ENCODE measurements at regions not wholly inside any gene's neighbourhood (a gene's known extent, or its start where the extent isn't known, plus 50 kb on each side); places are given as distances from the start of the nearest gene placed in this dataset.

DNA sequence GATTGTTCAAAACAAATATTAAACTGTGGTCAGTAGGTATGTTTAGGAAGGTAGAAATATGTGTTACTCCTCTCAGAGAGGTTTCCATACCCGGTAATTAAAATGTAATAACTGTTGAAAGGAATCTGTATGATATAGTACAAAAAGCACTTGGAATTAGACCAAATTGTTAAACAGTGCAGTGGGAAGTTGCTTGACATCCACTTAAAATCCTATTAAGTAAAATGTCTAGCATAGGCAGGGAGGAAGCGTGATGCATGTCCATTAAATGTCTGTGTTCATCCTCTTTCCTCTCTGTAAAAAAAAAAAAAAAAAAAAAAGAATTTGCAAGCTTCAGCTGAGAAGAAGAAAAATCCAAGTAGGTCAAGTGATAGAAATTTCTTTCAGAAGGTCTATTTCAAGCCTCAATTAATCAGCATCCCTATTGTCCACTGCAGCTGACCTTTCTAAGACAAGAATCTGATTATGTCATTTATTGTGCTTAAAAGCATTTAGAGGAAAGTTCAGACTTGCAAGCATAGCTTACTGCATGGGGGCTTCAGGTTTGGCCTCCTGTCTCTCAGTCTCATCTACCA lies 265.6 kb upstream of the RGS6 start:
- H3K9me3 ChIP-seq (ENCODE audit: control insufficient read depth, low read length): no peaks in the 10 kb centered on the region
- H3K4me1 ChIP-seq (ENCODE audit: control insufficient read depth, insufficient read depth, low read length, poor library complexity, severe bottlenecking): peaks cover 21% of the 10 kb centered on the region
- no peak overlapping the region for H3K4me3 ChIP-seq (ENCODE audit: extremely low read depth, insufficient read depth, low read length, poor library complexity, severe bottlenecking)
- H3K27ac ChIP-seq (ENCODE audit: low read depth, low read length, severe bottlenecking): no peak overlapping the region
- no CpG with 5 or more reads among the region's 2 CpGs for WGBS, 2 experiments (ENCODE audit: insufficient coverage in 2 of 2)
- peaks cover 8% of the 10 kb centered on the region for H3K36me3 ChIP-seq (ENCODE audit: control insufficient read depth, insufficient read depth, low read length)

- H3K4me1 ChIP-seq (ENCODE audit: control insufficient read depth, insufficient read depth, low read length, poor library complexity, severe bottlenecking): peaks cover 21% of the 10 kb centered on the region
- no peak overlapping the region for H3K27ac ChIP-seq (ENCODE audit: low read depth, low read length, severe bottlenecking)
- H3K36me3 ChIP-seq (ENCODE audit: control insufficient read depth, insufficient read depth, low read length): peaks cover 20% of the 10 kb centered on the region
- H3K4me3 ChIP-seq (ENCODE audit: extremely low read depth, insufficient read depth, low read length, poor library complexity, severe bottlenecking): no peak overlapping the region
- WGBS, 2 experiments (ENCODE audit: insufficient coverage in 2 of 2): 80% methylated on average over 1 of the region's 5 CpGs; no CpG with 5 or more reads in 1 of the 2 experiments
- no peaks in the 10 kb centered on the region for H3K9me3 ChIP-seq (ENCODE audit: control insufficient read depth, low read length)
Observed at GRCh38 chr14:71668186-71668912, 263.9 kb upstream of the RGS6 start.

GRCh38 chr14:71672596-71672995 lies 259.6 kb upstream of the RGS6 start:
- 94 to 98% methylated on average over 3 to 5 of the region's 5 CpGs for WGBS, 2 experiments (ENCODE audit: insufficient coverage in 2 of 2)
- H3K4me3 ChIP-seq (ENCODE audit: extremely low read depth, insufficient read depth, low read length, poor library complexity, severe bottlenecking): no peak overlapping the region
- H3K9me3 ChIP-seq (ENCODE audit: control insufficient read depth, low read length): no peaks in the 10 kb centered on the region
- H3K27ac ChIP-seq (ENCODE audit: low read depth, low read length, severe bottlenecking): no peak overlapping the region
- H3K36me3 ChIP-seq (ENCODE audit: control insufficient read depth, insufficient read depth, low read length): peaks cover 24% of the 10 kb centered on the region
- peaks cover 7% of the 10 kb centered on the region for H3K4me1 ChIP-seq (ENCODE audit: control insufficient read depth, insufficient read depth, low read length, poor library complexity, severe bottlenecking)

GRCh38 chr14:71675126-71675899 lies 256.9 kb upstream of the RGS6 start:
- no peaks in the 10 kb centered on the region for H3K9me3 ChIP-seq (ENCODE audit: control insufficient read depth, low read length)
- H3K4me3 ChIP-seq (ENCODE audit: extremely low read depth, insufficient read depth, low read length, poor library complexity, severe bottlenecking): no peak overlapping the region
- peaks cover 24% of the 10 kb centered on the region for H3K36me3 ChIP-seq (ENCODE audit: control insufficient read depth, insufficient read depth, low read length)
- no peaks in the 10 kb centered on the region for H3K4me1 ChIP-seq (ENCODE audit: control insufficient read depth, insufficient read depth, low read length, poor library complexity, severe bottlenecking)
- no peak overlapping the region for H3K27ac ChIP-seq (ENCODE audit: low read depth, low read length, severe bottlenecking)
- WGBS, 2 experiments (ENCODE audit: insufficient coverage in 2 of 2): 67 to 92% methylated on average over 1 to 5 of the region's 7 CpGs

DNA sequence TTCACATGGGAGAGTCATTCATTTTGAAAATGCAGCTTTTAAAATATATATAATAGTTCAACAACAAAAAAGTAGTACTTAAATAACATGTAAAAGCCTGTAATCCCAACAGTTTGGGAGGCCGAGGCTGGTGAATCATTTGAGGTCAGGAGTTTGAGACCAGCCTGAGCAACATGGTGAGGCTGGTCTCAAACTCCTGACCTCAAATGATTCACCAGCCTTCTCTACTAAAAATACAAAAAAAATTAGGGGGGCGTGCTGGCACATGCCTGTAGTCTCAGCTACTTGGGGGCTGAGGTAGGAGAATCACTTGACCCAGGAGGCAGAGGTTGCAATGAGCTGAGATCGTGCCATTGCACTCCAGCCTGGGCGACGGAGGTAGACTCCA lies 256.3 kb upstream of the RGS6 start:
- Histone ChIP-seq H3K4me1 (ENCODE audit: control insufficient read depth, insufficient read depth, low read length, poor library complexity, severe bottlenecking) (no peaks in the 10 kb centered on the region), H3K27ac (ENCODE audit: low read depth, low read length, severe bottlenecking) (no peak overlapping the region), H3K36me3 (ENCODE audit: control insufficient read depth, insufficient read depth, low read length) (peaks cover 24% of the 10 kb centered on the region), H3K4me3 (ENCODE audit: extremely low read depth, insufficient read depth, low read length, poor library complexity, severe bottlenecking) (no peak overlapping the region), H3K9me3 (ENCODE audit: control insufficient read depth, low read length) (no peaks in the 10 kb centered on the region)
- no CpG with 5 or more reads among the region's 5 CpGs for WGBS, 2 experiments (ENCODE audit: insufficient coverage in 2 of 2)

- no peak overlapping the region for H3K27ac ChIP-seq (ENCODE audit: low read depth, low read length, severe bottlenecking)
Observed at GRCh38 chr14:71680736-71681387, 251.4 kb upstream of the RGS6 start.

DNA sequence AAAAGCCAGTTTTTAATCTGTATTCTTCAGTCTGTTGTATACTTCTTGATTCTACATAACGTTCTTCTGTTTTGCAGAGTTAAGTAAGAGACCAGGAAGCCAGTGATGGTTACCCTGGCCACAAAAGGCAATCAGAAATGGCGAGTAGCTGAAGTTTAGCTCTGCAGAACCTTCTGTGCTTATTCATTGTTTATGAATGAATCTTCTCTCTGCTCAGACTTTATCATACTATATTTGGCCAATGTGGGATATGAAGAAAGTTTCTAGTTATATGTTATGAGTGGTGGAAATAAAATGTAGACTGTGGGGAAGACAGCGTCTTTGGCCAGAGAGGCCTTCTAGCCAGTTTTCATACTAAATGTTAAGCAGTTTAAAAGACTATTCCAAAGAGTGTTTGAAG lies 249.9 kb upstream of the RGS6 start:
- Histone ChIP-seq H3K4me1 (ENCODE audit: control insufficient read depth, insufficient read depth, low read length, poor library complexity, severe bottlenecking) (peaks cover 4% of the 10 kb centered on the region), H3K36me3 (ENCODE audit: control insufficient read depth, insufficient read depth, low read length) (peaks cover 3% of the 10 kb centered on the region), H3K9me3 (ENCODE audit: control insufficient read depth, low read length) (no peaks in the 10 kb centered on the region), H3K4me3 (ENCODE audit: extremely low read depth, insufficient read depth, low read length, poor library complexity, severe bottlenecking) (no peak overlapping the region), H3K27ac (ENCODE audit: low read depth, low read length, severe bottlenecking) (no peak overlapping the region)
- WGBS, 2 experiments (ENCODE audit: insufficient coverage in 2 of 2): 100% methylated on average over 1 of the region's 3 CpGs; no CpG with 5 or more reads in 1 of the 2 experiments

More at GRCh38 chr14:71680736-71681387, 251.4 kb upstream of the RGS6 start:
- Histone ChIP-seq H3K4me1 (ENCODE audit: control insufficient read depth, insufficient read depth, low read length, poor library complexity, severe bottlenecking) (no peaks in the 10 kb centered on the region), H3K9me3 (ENCODE audit: control insufficient read depth, low read length) (no peaks in the 10 kb centered on the region), H3K36me3 (ENCODE audit: control insufficient read depth, insufficient read depth, low read length) (peaks cover under 1% of the 10 kb centered on the region), H3K4me3 (ENCODE audit: extremely low read depth, insufficient read depth, low read length, poor library complexity, severe bottlenecking) (no peak overlapping the region)
- WGBS, 2 experiments (ENCODE audit: insufficient coverage in 2 of 2): 52 to 57% methylated on average over 8 to 9 of the region's 10 CpGs

DNA sequence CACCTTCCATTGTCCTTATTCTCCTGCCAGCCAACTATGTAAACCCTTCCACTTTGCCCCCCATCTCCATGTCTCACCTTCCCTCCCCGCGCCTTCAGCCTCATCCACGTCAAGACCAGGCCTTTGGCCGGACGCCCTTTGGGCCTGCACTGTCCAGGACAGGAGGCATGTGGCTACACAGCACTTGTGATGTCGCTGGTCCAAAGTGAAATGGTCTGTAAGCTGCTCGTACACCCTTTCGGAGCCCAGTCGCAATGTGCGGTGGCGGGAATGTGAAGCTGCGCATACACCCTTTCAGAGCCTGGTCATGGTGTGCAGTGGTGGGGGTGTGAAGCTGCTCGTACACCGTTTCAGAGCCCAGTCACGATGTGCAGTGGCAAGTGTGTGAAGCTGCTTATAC lies 247.9 kb upstream of the RGS6 start:
- Histone ChIP-seq H3K4me1 (ENCODE audit: control insufficient read depth, insufficient read depth, low read length, poor library complexity, severe bottlenecking) (peaks cover 4% of the 10 kb centered on the region), H3K9me3 (ENCODE audit: control insufficient read depth, low read length) (no peaks in the 10 kb centered on the region), H3K36me3 (ENCODE audit: control insufficient read depth, insufficient read depth, low read length) (peaks cover 5% of the 10 kb centered on the region), H3K27ac (ENCODE audit: low read depth, low read length, severe bottlenecking) (no peak overlapping the region), H3K4me3 (ENCODE audit: extremely low read depth, insufficient read depth, low read length, poor library complexity, severe bottlenecking) (no peak overlapping the region)
- 94 to 99% methylated on average over 15 of the region's 15 CpGs for whole genome bisulfite sequencing, 2 experiments (ENCODE audit: insufficient coverage in 2 of 2)

DNA sequence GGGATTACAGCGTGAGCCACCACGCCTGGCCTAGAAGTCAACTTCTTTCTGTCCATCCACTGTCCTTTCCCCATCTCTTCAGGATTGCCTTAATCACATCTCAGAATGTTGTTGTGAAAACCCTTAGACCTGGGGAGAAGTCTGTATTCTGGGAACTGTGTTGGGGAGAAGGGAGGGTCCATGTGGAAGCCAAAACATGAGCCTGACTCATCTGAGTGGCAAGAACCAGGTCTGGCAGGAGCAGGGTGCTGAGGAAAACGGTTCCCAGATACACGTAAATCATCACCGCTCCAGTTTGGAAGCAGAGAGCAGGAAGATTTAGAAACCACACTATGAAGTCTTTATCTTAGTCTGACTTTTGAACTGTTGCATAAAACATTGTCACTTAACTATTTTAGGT lies 245.6 kb upstream of the RGS6 start:
- peaks cover 4% of the 10 kb centered on the region for H3K4me1 ChIP-seq (ENCODE audit: control insufficient read depth, insufficient read depth, low read length, poor library complexity, severe bottlenecking)
- H3K4me3 ChIP-seq (ENCODE audit: extremely low read depth, insufficient read depth, low read length, poor library complexity, severe bottlenecking): no peak overlapping the region
- H3K36me3 ChIP-seq (ENCODE audit: control insufficient read depth, insufficient read depth, low read length): peaks cover 7% of the 10 kb centered on the region
- 93 to 97% methylated on average over 3 to 4 of the region's 5 CpGs for WGBS, 2 experiments (ENCODE audit: insufficient coverage in 2 of 2)
- no peaks in the 10 kb centered on the region for H3K9me3 ChIP-seq (ENCODE audit: control insufficient read depth, low read length)
- H3K27ac ChIP-seq (ENCODE audit: low read depth, low read length, severe bottlenecking): peak overlapping the region; percentile 47

- Histone ChIP-seq H3K4me1 (ENCODE audit: control insufficient read depth, insufficient read depth, low read length, poor library complexity, severe bottlenecking) (peaks cover 4% of the 10 kb centered on the region), H3K4me3 (ENCODE audit: extremely low read depth, insufficient read depth, low read length, poor library complexity, severe bottlenecking) (no peak overlapping the region), H3K36me3 (ENCODE audit: control insufficient read depth, insufficient read depth, low read length) (peaks cover 7% of the 10 kb centered on the region), H3K9me3 (ENCODE audit: control insufficient read depth, low read length) (no peaks in the 10 kb centered on the region), H3K27ac (ENCODE audit: low read depth, low read length, severe bottlenecking) (peak overlapping the region; percentile 47)
- 75% methylated on average over 1 of the region's 2 CpGs; no CpG with 5 or more reads in 1 of the 2 experiments for WGBS, 2 experiments (ENCODE audit: insufficient coverage in 2 of 2)
Observed at GRCh38 chr14:71687166-71687831, 244.9 kb upstream of the RGS6 start.

Data from mesodermal cell (in vitro differentiated cells).